Stimulated activated naive CD8-positive, alpha-beta T cell treated with anti-CD3 and anti-CD28 coated beads, Interleukin-15, amount 100 ng/mL, for 72 hours (primary cell): ENCODE measurements at regions not wholly inside any gene's neighbourhood (a gene's known extent, or its start where the extent isn't known, plus 50 kb on each side); places are given as distances from the start of the nearest gene placed in this dataset.

Experiments used
- ATAC-seq: fragments of 150-1000 bp; cut with Tn5 transposase; 2 replicates; pipeline ENCODE4 v1.10.0; 2021; ENCODE audit warnings: mild to moderate bottlenecking, moderate library complexity
- DNase-seq, 2 donors: peaks; one replicate each; pipeline ENCODE4 v3.0.0; 2021 to 2022
- H3K27ac Mint-ChIP-seq, 2 donors: one replicate each; pipeline ENCODE4 v1.8.0; 2022; ENCODE audit warnings: mild to moderate bottlenecking in 2 of 2, mixed read lengths in 2 of 2, moderate library complexity in 2 of 2
- H3K27me3 Mint-ChIP-seq: one replicate; pipeline ENCODE4 v1.8.0; 2022; ENCODE audit warnings: mixed read lengths
- H3K4me1 Mint-ChIP-seq: one replicate; pipeline ENCODE4 v1.8.0; 2022; ENCODE audit warnings: mild to moderate bottlenecking, mixed read lengths
- H3K4me3 Mint-ChIP-seq, 2 donors: one replicate each; pipeline ENCODE4 v1.8.0; 2022; ENCODE audit warnings: mild to moderate bottlenecking in 2 of 2, mixed read lengths in 2 of 2, moderate library complexity in 1 of 2
- H3K9me3 Mint-ChIP-seq, 2 donors: one replicate each; pipeline ENCODE4 v1.8.0; 2022; ENCODE audit warnings: mixed read lengths in 2 of 2

GRCh38 chr2:105557021-105557920 is 158.4 kb upstream of the FHL2 start:
- Mint-ChIP-seq H3K27ac (no peak overlapping the region), H3K4me1 (no peaks in the 10 kb centered on the region), H3K4me3 (no peak overlapping the region), H3K27me3 (peaks cover 26% of the 10 kb centered on the region), H3K9me3 (no peaks in the 10 kb centered on the region)
- DNase-seq: no peak
- ATAC-seq: no peak

GRCh38 chr2:105556366-105556765 is 157.5 kb upstream of the FHL2 start:
- no peaks in the 10 kb centered on the region for H3K9me3 Mint-ChIP-seq
- no peak for DNase-seq
- H3K4me1 Mint-ChIP-seq: no peaks in the 10 kb centered on the region
- H3K4me3 Mint-ChIP-seq: no peak overlapping the region
- H3K27me3 Mint-ChIP-seq: peaks cover 26% of the 10 kb centered on the region
- ATAC-seq: no peak
- H3K27ac Mint-ChIP-seq: no peak overlapping the region

DNA sequence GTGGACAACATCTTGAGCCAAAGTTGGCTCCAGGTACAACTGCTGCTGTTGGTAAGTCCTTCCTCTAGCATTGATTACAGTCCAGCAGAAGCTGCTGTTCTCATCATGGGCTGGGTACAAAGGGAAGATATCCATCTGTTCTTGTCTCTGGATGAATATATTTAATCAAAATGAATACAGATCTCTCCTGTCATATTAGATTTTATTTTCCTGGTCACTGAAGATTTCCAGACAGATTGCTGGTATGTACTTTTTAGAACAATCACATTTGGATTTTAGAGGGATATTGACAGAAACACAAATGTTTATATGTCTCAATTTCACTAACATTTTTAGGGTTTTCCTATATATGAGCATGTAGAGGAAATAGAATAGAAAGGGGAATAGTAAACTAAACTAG is 155.4 kb upstream of the FHL2 start:
- H3K4me3 Mint-ChIP-seq: no peak overlapping the region
- H3K9me3 Mint-ChIP-seq: no peaks in the 10 kb centered on the region
- no peak overlapping the region for H3K27ac Mint-ChIP-seq
- H3K27me3 Mint-ChIP-seq: peaks cover 25% of the 10 kb centered on the region
- no peaks in the 10 kb centered on the region for H3K4me1 Mint-ChIP-seq
- ATAC-seq: no peak
- DNase-seq: no peak

DNA sequence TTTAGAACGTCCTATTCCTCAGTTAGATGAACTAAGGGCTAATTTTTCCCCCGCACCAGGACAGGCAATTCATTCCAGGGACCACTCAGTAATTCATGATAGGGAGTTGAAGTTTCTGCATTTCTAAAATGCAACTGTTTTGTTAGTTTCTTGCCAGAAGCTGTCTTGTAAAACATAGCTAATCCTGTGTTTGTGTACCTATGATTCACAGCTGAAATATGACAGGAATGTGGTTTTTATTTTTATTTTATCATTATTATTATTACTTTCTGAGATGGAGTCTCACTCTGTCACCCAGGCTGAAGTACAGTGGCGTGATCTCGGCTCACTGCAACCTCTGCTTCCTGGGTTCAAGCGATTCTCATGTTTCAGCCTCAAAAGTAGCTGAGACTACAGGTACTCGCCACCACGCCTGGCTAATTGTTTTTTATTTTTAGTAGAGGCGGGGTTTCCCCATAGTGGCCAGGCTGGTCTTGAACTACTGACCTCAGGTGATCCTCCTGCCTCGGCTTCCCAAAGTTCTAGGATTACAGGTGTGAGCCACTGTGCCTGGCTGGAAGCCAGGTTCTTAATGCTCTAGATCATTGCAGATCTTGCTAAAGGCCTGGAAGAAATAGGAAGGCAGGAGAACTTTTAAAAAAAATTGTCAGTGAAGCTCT is 154.8 kb upstream of the FHL2 start:
- ATAC-seq (no peak), DNase-seq (no peak)
- Mint-ChIP-seq H3K27me3 (peaks cover 19% of the 10 kb centered on the region), H3K4me3 (no peak overlapping the region), H3K27ac (no peak overlapping the region), H3K4me1 (no peaks in the 10 kb centered on the region), H3K9me3 (no peaks in the 10 kb centered on the region)

DNA sequence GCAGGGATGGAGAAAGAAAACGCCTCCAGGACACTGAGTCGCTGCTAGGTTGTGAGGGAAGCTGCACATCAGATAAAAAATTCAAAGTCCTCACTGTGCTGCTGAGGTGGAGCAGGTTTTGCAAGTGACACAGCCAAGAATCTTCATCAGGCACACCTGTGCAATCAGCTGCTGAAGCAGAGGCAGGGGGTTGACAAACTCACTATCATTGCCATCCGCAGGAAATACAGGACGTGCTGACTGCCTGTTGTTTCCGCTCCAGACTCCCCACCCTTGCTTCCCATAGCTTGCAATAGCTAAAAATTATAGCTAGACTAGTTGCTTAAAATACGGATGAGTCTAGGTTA is 147.8 kb upstream of the FHL2 start:
- H3K27me3 Mint-ChIP-seq: no peaks in the 10 kb centered on the region
- ATAC-seq: no peak
- H3K4me1 Mint-ChIP-seq: peaks cover 6% of the 10 kb centered on the region
- no peaks in the 10 kb centered on the region for H3K9me3 Mint-ChIP-seq
- DNase-seq: no peak
- H3K4me3 Mint-ChIP-seq: peak overlapping the region; percentile 39 to 44
- no peak overlapping the region for H3K27ac Mint-ChIP-seq

- no peaks in the 10 kb centered on the region for H3K9me3 Mint-ChIP-seq
- H3K27ac Mint-ChIP-seq: no peak overlapping the region
- peak overlapping the region; percentile 39 to 44 for H3K4me3 Mint-ChIP-seq
- peaks cover 6% of the 10 kb centered on the region for H3K4me1 Mint-ChIP-seq
- ATAC-seq: peak; percentile 63
- peak; percentile 52 to 55 for DNase-seq
- H3K27me3 Mint-ChIP-seq: no peaks in the 10 kb centered on the region
Measured at GRCh38 chr2:105545730-105546627, 147.1 kb upstream of the FHL2 start.

DNA sequence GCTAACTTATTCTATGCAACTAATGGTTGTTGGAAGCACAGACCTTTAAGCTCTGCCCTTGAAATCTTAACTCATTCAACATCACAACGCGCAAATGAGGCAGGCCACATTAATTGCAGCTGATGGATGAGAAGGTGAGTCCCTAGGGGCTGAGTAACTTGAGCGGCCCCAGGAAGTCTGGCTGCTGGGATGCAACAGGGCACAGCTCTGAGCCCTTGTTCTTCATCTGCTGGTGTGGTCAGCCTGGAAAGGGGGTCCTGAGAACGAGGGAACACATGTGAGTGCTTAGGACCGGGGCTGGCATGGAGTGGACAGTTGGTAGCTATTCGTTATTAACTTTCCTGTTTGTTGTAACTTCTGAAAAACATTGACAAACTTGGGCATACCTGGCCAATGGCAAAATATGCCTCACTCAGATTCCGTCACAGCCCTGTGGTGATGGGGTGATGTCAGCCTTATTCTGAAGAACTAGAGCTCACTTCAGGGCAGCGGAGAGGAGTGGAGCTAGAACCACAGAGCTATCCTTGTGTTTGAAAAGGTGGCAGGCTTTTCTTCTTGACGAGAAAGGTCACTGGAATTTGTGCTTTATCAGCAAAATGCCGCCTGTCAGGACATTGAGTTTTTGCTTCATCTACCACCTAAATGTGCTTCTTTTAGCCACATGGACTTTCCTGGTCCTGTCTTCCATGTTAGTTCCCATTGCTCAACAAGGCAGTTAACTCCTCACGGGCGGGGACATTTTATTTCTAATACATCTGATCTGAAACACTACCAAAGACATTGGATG is 145.9 kb upstream of the FHL2 start:
- H3K4me1 Mint-ChIP-seq: peaks cover 6% of the 10 kb centered on the region
- no peak overlapping the region for H3K4me3 Mint-ChIP-seq
- H3K9me3 Mint-ChIP-seq: no peaks in the 10 kb centered on the region
- DNase-seq (no peak), ATAC-seq (no peak)
- no peaks in the 10 kb centered on the region for H3K27me3 Mint-ChIP-seq
- H3K27ac Mint-ChIP-seq: no peak overlapping the region

DNA sequence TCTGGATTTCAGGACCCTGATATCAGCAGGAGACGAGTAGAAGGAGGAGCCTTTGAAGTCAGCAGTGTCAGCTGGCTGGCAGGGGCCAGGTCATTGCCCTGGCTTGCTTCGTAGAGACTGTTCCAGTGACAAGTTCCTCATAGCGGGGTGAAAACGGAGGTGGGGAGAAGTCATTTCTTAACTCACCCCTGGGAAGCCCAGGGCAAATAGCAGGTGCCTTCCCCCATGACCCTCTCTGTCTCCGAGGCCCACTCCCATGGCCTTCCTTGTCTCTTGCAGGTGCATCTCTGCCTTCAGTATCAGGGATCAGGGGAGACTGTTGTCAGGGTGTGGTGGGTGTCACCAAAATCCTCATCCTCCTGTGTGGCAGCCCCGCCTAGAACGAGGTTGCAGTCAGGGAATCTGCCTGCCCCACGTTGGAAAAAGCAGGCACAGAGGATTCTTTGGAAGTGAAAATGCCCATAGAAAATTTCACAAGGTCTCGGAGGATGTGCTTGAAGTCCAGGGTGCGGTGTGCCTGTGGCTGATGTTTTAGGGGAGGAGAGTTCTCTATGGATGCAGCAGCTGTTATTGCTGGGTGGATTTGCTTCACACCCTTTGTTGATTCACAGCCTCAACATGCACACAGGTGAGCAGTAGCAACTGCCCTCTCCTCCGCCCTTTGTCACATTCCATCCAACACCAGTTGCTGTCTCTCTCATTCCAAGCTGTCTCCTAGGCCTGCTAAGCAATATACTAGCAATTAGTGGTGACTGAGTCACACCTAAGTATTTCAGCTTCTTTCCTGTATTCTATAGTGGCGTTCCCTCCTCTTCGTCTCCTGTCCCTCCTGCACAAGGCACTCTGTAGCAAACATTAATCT is 142.6 kb upstream of the FHL2 start:
- Mint-ChIP-seq H3K4me3 (no peak overlapping the region), H3K27me3 (no peaks in the 10 kb centered on the region), H3K4me1 (peaks cover 6% of the 10 kb centered on the region), H3K27ac (peak overlapping the region in 1 of 2 donors; percentile 71), H3K9me3 (no peaks in the 10 kb centered on the region)
- ATAC-seq: no peak
- DNase-seq: no peak

GRCh38 chr2:105540642-105541041 is 141.8 kb upstream of the FHL2 start:
- no peak for ATAC-seq
- no peaks in the 10 kb centered on the region for H3K27me3 Mint-ChIP-seq
- no peak for DNase-seq
- H3K4me3 Mint-ChIP-seq: no peak overlapping the region
- no peaks in the 10 kb centered on the region for H3K9me3 Mint-ChIP-seq
- peaks cover 3% of the 10 kb centered on the region for H3K4me1 Mint-ChIP-seq
- H3K27ac Mint-ChIP-seq: no peak overlapping the region

DNA sequence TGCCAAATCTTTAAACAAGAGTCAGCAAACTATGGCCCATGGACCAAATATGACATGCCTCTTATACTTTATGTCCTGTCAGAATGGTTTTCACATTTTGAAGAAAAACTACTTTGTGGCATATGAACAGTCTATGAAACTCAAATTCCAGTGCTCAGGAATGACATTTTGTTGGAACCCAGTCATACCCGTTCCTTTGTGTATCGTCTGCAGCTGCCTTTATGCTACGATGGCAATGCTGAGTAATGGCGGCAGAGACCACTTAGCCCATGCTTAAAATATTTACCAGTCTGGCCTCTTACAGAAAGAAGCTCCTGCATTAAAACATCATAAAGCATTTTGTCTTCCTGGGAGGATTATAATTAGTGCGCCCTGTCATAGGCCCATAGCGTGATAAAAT is 140.5 kb upstream of the FHL2 start:
- Mint-ChIP-seq H3K27me3 (no peaks in the 10 kb centered on the region), H3K27ac (no peak overlapping the region), H3K9me3 (no peaks in the 10 kb centered on the region), H3K4me3 (no peak overlapping the region), H3K4me1 (no peaks in the 10 kb centered on the region)
- ATAC-seq (no peak), DNase-seq (no peak)

DNA sequence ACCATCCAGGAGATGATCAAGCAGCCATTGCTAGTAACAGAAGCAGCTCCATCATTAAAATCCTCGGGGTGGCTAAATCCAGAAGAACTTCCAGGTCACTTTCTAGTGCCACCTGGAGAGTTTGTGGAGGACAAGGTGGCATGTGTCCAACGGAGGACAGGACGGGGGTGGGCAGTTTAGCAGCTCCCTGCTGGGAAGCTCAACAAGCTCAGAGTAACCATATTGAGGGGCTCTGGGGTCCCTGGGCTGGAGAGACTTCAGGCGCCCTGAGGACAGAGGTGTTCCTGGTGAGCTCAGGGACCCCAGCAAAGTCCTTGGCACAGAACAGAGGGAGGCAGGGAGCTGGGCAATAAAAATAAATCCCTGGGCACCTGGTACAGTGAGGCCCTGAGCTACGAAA is 140.0 kb upstream of the FHL2 start:
- Mint-ChIP-seq H3K27ac (peak overlapping the region in 1 of 2 donors; percentile 57), H3K27me3 (no peaks in the 10 kb centered on the region), H3K4me1 (no peaks in the 10 kb centered on the region), H3K9me3 (no peaks in the 10 kb centered on the region), H3K4me3 (no peak overlapping the region)
- DNase-seq (no peak), ATAC-seq (no peak)

DNA sequence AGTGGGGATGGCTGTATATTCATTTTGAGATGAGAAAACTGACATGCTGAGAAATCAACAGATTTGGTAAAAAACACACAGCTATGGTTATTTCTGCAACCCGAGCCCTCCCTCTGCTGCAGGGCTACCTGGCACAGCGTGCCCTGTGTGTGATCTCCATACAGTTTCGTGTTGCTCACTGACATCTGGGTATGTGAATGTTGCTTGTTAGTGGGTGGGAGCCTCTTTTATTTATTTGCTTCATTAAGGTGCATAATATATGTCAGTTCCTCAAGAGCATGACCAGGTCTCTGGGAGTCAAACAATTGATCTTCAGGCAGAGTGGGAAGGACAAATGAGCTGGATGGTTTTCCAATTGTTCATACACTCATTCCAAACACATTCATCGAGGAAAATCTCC is 139.1 kb upstream of the FHL2 start:
- H3K27ac Mint-ChIP-seq: no peak overlapping the region
- DNase-seq (no peak), ATAC-seq (no peak)
- no peaks in the 10 kb centered on the region for H3K27me3 Mint-ChIP-seq
- H3K9me3 Mint-ChIP-seq: no peaks in the 10 kb centered on the region
- H3K4me1 Mint-ChIP-seq: no peaks in the 10 kb centered on the region
- H3K4me3 Mint-ChIP-seq: no peak overlapping the region

- Mint-ChIP-seq H3K9me3 (no peaks in the 10 kb centered on the region), H3K4me1 (no peaks in the 10 kb centered on the region), H3K4me3 (no peak overlapping the region), H3K27ac (no peak overlapping the region), H3K27me3 (no peaks in the 10 kb centered on the region)
- ATAC-seq (no peak), DNase-seq (no peak)
Measured at GRCh38 chr2:105537466-105537865, 138.6 kb upstream of the FHL2 start.

DNA sequence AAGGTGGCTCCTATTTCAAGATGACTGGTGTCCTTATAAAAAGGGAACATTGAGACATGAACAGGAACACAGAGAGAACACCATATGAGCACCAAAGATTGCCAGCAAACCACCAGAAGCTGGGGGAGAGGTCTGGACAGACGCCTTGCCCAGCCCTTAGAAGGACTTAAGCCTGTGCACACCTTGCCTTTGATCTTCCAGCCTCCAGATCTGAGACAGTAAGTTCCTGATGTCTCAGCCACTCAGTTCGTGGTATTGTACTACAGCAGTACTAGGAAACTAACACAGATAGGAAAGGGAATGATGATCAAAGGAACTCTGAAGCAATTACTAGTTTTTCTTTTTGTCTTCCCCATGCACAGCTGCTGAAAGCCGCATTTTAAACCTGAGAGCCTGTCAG is 137.3 kb upstream of the FHL2 start:
- Mint-ChIP-seq H3K9me3 (no peaks in the 10 kb centered on the region), H3K4me3 (no peak overlapping the region), H3K27ac (no peak overlapping the region), H3K27me3 (no peaks in the 10 kb centered on the region), H3K4me1 (no peaks in the 10 kb centered on the region)
- ATAC-seq (no peak), DNase-seq (no peak)
